HCT116 (cell line): ENCODE measurements at regions not wholly inside any gene's neighbourhood (a gene's known extent, or its start where the extent isn't known, plus 50 kb on each side); places are given as distances from the start of the nearest gene placed in this dataset.

Source experiments
- ATAC-seq: fragments of 200-7000 bp; cut with Tn5 transposase; 2 replicates; pipeline ENCODE4 v1.9.1; 2020; ENCODE audit warnings: mild to moderate bottlenecking, moderate library complexity
- BruUV-seq: library from RNA; stranded (reverse); fragments of 400-500 nt; replicated peaks from 2 replicates; lab custom pipeline; 2021; lab: Mats Ljungman, UMichigan
- CTCF ChIA-PET: fragments of 300-600 bp; sonication (Branson Sonifier 250); formaldehyde crosslinking; loops from one replicate; lab custom pipeline; 2021; ENCODE audit warnings: antibody characterized with exemption; lab: Charles Lee
- POLR2A ChIA-PET: fragments of 300-600, 350-600 bp; sonication (Branson Sonifier 250); formaldehyde crosslinking; loops from one replicate; lab custom pipeline; 2021; ENCODE audit warnings: antibody characterized with exemption; lab: Charles Lee
- RAD21 ChIA-PET, 2 experiments: fragments of 300-600 bp; sonication (Branson Sonifier 250); formaldehyde crosslinking; loops; one replicate each; lab custom pipeline; 2023; ENCODE audit warnings: low total read pairs in 2 of 2; ENCODE audit not compliant: uncharacterized antibody in 2 of 2, unreplicated experiment in 2 of 2, low non-redundant PET in 1 of 2; lab: Charles Lee
- DNase-seq: peaks from one replicate; pipeline ENCODE4 v3.0.0-alpha.2; 2010; ENCODE audit warnings: low read depth, low spot score
- H2AFZ ChIP-seq: fragments of 200-600 bp; shearing (Covaris generic), sonication (generic); 2 replicates; pipeline ENCODE4 v1.6.1; 2017; ENCODE audit warnings: low read depth, mixed run types, mixed read lengths, antibody characterized with exemption, low read length; ENCODE audit not compliant: poor library complexity, severe bottlenecking
- H3K27ac ChIP-seq: 2 replicates; pipeline ENCODE4 v1.5.1; 2012; ENCODE audit warnings: low read depth, low read length
- H3K27me3 ChIP-seq: fragments of 200-600 bp; sonication (generic); 2 replicates; pipeline ENCODE4 v1.6.1; 2016; ENCODE audit warnings: mixed run types, low read length, mixed read lengths; ENCODE audit not compliant: insufficient read depth
- H3K36me3 ChIP-seq, 2 experiments: fragments of 200-500 bp in 1 of 2; fragments of 200-600 bp in 1 of 2; sonication (Bioruptor generic) in 1 of 2; sonication (generic) in 1 of 2; 2 replicates each; pipeline versions ENCODE4 v1.5.1 to v1.6.1; 2014 to 2016; ENCODE audit warnings: low read length in 2 of 2, inconsistent platforms in 1 of 2, mixed read lengths in 1 of 2, mixed run types in 1 of 2; ENCODE audit not compliant: insufficient read depth in 2 of 2, control insufficient read depth in 1 of 2
- H3K4me1 ChIP-seq, 2 experiments: fragments of 200-600 bp in 1 of 2; sonication (generic) in 1 of 2; 2 replicates each; pipeline versions ENCODE4 v1.5.1 to v1.6.1; 2012 to 2017; ENCODE audit warnings: low read length in 2 of 2, inconsistent platforms in 1 of 2, mild to moderate bottlenecking in 1 of 2, mixed read lengths in 1 of 2, mixed run types in 1 of 2, moderate library complexity in 1 of 2; ENCODE audit not compliant: insufficient read depth in 2 of 2, control insufficient read depth in 1 of 2
- H3K4me2 ChIP-seq: fragments of 200-600 bp; sonication (generic); 2 replicates; pipeline ENCODE4 v1.6.1; 2017; ENCODE audit warnings: mixed run types, low read length, mixed read lengths
- H3K4me3 ChIP-seq, 2 experiments: fragments of 200-600 bp in 1 of 2; sonication (generic) in 1 of 2; replicated peaks in 1 of 2; 2 replicates each; pipeline ENCODE4 v1.5.1; 2011 to 2016; ENCODE audit warnings: low read length in 2 of 2, control low read depth in 1 of 2, low read depth in 1 of 2, mild to moderate bottlenecking in 1 of 2, mixed read lengths in 1 of 2, mixed run types in 1 of 2
- H3K79me2 ChIP-seq: fragments of 200-600 bp; sonication (generic); 2 replicates; pipeline ENCODE4 v1.6.1; 2017; ENCODE audit warnings: mild to moderate bottlenecking, mixed run types, low read length, moderate library complexity, mixed read lengths; ENCODE audit not compliant: insufficient read depth
- H3K9ac ChIP-seq: fragments of 200-600 bp; sonication (generic); 2 replicates; pipeline ENCODE4 v1.6.1; 2016; ENCODE audit warnings: low read length, mixed read lengths
- H3K9me2 ChIP-seq: fragments of 200-600 bp; sonication (generic), shearing (Covaris generic); 2 replicates; pipeline ENCODE4 v1.6.1; 2017; ENCODE audit warnings: mixed run types, mild to moderate bottlenecking, moderate library complexity; ENCODE audit not compliant: insufficient read depth
- H3K9me3 ChIP-seq, 2 experiments: fragments of 200-500 bp in 1 of 2; fragments of 200-600 bp in 1 of 2; sonication (Bioruptor generic) in 1 of 2; sonication (generic) in 1 of 2; 2 replicates each; pipeline ENCODE4 v1.6.1; 2014 to 2017; ENCODE audit warnings: low read length in 2 of 2, mixed read lengths in 2 of 2, inconsistent platforms in 1 of 2, low read depth in 1 of 2, mild to moderate bottlenecking in 1 of 2, mixed run types in 1 of 2, moderate library complexity in 1 of 2; ENCODE audit not compliant: control insufficient read depth in 1 of 2, insufficient read depth in 1 of 2
- H4K20me1 ChIP-seq: fragments of 200-600 bp; sonication (generic), shearing (Covaris generic); 2 replicates; pipeline ENCODE4 v1.6.1; 2017; ENCODE audit warnings: mixed run types, mild to moderate bottlenecking, moderate library complexity; ENCODE audit not compliant: insufficient read depth
- ELF1 ChIP-seq: IDR thresholded peaks from 2 replicates; pipeline ENCODE4 v1.6.1; 2012; ENCODE audit warnings: low read depth, borderline replicate concordance
- FOSL1 ChIP-seq: IDR thresholded peaks from 2 replicates; pipeline ENCODE4 v1.6.1; 2012; ENCODE audit warnings: low read depth
- POLR2A ChIP-seq: IDR thresholded peaks from 2 replicates; pipeline ENCODE4 v1.7.0; 2011; ENCODE audit warnings: borderline replicate concordance; ENCODE audit not compliant: insufficient read depth, insufficient read length; ENCODE audit errors: extremely low read depth
- SP1 ChIP-seq: IDR thresholded peaks from 2 replicates; pipeline ENCODE4 v1.6.1; 2012; ENCODE audit warnings: low read depth
- ZNF274 ChIP-seq: fragments of 200-500 bp; sonication (Bioruptor generic); IDR thresholded peaks from 2 replicates; pipeline ENCODE4 v1.6.1; 2014; ENCODE audit warnings: mild to moderate bottlenecking, low read depth, low read length, inconsistent platforms
- intact Hi-C: fragments of 100-400 bp; cut with micrococcal nuclease; formaldehyde crosslinking; loops from 2 replicates; pipeline ENCODE4 v1.10.0; 2022

- H3K9ac ChIP-seq = no peak overlapping the region
- no peak overlapping the region for H3K27ac ChIP-seq
- no TSS peak for BruUV-seq
- no peaks in the 10 kb centered on the region for H3K4me1 ChIP-seq
- H3K4me3 ChIP-seq = no peak overlapping the region
- RAD21 ChIA-PET = no interaction called here
- intact Hi-C loops = no loop called here
- no peak for DNase-seq
- POLR2A ChIA-PET = no interaction called here
- TF ChIP-seq POLR2A = no peak
- TF ChIP-seq, all 23 proteins: peak for 0
- no peak overlapping the region for H2AFZ ChIP-seq
- H3K79me2 ChIP-seq = no peaks in the 10 kb centered on the region
- H3K27me3 ChIP-seq = no peaks in the 10 kb centered on the region
- no peaks in the 10 kb centered on the region for H3K9me2 ChIP-seq
- H3K9me3 ChIP-seq = peaks cover 4 to 6% of the 10 kb centered on the region in 2 experiments; a peak in 2 of 4 replicates
- H3K36me3 ChIP-seq = 0 out of 4 replicates have a peak, but pooled peaks cover 0 to 5% of the 10 kb centered on the region in 2 experiments
- H4K20me1 ChIP-seq = no peaks in the 10 kb centered on the region
- no peak overlapping the region for H3K4me2 ChIP-seq
- CTCF ChIA-PET = no interaction called here
- no peak for ATAC-seq
Observed at GRCh38 chr10:3914733-3915132, 129.7 kb upstream of the KLF6 start.

GRCh38 chr10:3911713-3912442 lies 126.9 kb upstream of the KLF6 start:
- intact Hi-C loops = no loop called here

More at GRCh38 chr10:3911713-3912442, 126.9 kb upstream of the KLF6 start:
- no peaks in the 10 kb centered on the region for H4K20me1 ChIP-seq
- no peak for TF ChIP-seq ZNF274
- TF ChIP-seq ELF1 = no peak
- TF ChIP-seq SP1 = no peak
- no peak for TF ChIP-seq FOSL1
- no peaks in the 10 kb centered on the region for H3K9me2 ChIP-seq
- no peak overlapping the region for H3K9ac ChIP-seq
- no peaks in the 10 kb centered on the region for H3K4me1 ChIP-seq
- ChIA-PET RAD21 (no interaction called here), CTCF (no interaction called here), POLR2A (no interaction called here)
- H3K4me3 ChIP-seq = no peak overlapping the region
- ATAC-seq = no peak
- no TSS peak for BruUV-seq
- no peaks in the 10 kb centered on the region for H3K9me3 ChIP-seq
- no peaks in the 10 kb centered on the region for H3K36me3 ChIP-seq
- H3K27ac ChIP-seq = no peak overlapping the region
- H3K27me3 ChIP-seq = no peaks in the 10 kb centered on the region
- H3K4me2 ChIP-seq = no peak overlapping the region
- no peak for DNase-seq
- no peak overlapping the region for H2AFZ ChIP-seq
- H3K79me2 ChIP-seq = no peaks in the 10 kb centered on the region
